Epidermal melanocyte (primary cell): ENCODE measurements at regions not wholly inside any gene's neighbourhood (a gene's known extent, or its start where the extent isn't known, plus 50 kb on each side); places are given as distances from the start of the nearest gene placed in this dataset.
"Not testable (repeated sequence)": the region's sequence is repeated elsewhere in the genome, so short reads cannot be mapped to it uniquely, and the experiment has no call there.

ENCODE experiments used
- DNase-seq: peaks from one replicate; pipeline ENCODE4 v3.0.0; 2011; ENCODE audit warnings: low spot score; ENCODE audit not compliant: insufficient read length

DNA sequence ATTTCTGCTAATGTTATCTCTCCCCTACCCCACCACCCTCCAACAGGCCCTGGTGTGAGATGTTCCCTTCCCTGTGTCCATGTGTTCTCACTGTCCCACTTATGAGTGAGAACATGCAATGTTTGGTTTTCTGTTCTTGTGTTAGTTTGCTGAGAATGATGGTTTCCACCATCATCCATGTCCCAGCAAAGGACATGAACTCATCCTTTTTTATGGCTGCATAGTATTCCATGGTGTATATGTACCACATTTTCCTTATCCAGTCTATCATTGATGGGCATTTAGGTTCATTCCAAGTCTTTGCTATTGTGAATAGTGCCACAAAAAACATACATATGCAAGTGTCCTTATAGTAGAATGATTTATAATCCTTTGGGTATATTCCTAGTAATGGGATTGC is 104.5 kb downstream of the ZNF33B start:
- DNase-seq: not testable (repeated sequence)

DNA sequence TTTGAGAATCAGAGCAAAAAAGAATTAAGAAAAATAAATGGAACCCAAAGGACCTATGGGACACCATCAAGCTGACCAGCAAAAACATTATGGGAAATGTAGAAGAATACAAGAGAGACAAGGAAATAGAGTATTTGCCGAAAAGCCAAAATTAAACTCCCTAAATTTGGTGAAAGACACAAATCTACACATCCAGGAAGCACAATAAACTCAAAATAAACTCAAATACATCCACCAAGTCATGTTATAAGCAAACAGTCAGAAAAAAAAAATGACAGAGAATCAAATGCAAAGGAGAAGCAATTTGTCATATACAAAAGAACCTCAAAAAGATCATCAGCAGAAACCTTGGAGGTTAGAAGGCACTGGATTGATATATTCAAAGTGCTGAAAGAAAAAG is 105.4 kb downstream of the ZNF33B start:
- DNase-seq: no peak

DNA sequence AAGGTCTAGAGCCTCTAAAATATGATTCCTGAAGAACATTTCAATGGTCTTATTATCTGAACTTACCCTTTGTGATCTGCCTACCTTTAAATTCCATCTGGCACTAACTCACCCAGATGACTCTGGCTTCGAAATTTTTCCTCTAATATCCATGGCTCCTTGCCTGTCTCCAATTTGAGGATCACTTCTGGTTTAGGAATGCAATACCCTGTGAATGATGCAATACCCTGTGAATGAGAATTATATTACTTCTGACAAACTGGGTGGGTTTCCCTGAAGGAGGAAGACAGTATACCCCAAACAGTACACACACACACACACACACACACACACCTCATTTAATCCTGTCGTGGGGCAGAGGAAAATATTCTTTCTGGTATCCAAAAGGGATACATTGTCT is 115.3 kb downstream of the ZNF33B start:
- DNase-seq: no peak

DNA sequence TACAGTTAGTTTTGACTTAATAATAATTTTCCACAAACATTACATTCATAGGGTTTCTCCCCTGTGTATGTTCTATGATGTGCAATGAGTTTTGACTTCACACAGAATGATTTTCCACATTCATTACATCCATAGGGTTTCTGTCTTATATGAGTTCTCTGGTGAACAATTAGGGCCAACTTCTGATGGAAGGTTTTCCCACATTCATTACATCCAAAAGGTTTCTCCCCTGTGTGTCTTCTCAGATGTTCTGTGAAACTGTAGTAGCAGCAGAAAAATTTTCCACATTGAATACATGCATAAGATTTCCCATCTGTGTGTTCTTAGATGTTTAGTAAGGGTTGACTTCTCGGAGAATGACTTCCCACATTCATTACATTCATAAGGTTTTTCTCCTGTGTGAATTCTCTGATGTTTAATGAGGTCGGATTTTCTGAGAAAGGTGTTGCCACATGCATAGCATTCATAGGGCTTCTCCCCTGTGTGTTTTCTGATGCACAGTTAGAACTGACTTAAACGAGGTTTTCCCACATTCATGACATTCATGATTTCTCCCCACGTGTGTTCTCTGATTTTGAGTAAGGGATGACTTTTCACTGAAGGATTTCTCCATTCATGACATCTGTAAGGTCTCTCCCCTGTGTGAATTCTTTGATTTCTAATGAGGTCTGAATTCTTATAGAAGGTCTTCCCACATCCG is 118.5 kb downstream of the ZNF33B start:
- no peak for DNase-seq

DNA sequence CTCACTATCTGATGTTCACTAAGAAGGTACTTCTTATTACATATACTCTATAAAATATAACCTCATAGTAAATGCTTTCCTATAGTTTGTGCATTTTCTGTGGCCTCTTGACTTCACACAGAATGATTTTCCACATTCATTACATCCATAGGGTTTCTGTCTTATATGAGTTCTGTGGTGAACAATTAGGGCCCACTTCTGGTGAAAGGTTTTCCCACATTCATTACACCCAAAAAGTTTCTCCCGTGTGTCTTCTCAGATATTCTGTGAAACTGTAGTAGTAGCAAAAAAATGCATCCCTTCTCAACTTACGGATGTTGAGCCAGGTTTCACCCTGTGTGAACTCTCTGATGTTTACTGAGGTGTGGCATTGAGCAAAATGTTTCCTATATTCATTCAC is 119.3 kb downstream of the ZNF33B start:
- DNase-seq: no peak

DNA sequence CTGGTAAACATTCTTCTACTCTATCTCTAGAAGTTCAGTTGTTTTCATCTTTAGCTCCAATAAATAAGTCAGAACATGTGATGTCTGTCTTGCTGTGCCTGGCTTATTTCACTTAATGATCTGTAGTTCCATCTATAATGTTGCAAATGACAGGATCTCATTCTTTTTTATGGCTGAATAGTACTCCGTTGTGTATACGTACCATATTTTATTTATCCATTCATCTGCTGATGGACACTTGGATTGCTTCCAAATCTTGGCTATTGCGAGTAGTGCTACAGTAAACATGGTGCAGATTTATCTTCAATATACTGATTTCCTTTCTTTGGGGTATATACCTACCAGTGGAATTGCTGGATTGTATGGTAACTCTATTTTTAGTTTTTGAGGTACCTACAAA is 124.4 kb downstream of the ZNF33B start:
- DNase-seq: no peak

DNA sequence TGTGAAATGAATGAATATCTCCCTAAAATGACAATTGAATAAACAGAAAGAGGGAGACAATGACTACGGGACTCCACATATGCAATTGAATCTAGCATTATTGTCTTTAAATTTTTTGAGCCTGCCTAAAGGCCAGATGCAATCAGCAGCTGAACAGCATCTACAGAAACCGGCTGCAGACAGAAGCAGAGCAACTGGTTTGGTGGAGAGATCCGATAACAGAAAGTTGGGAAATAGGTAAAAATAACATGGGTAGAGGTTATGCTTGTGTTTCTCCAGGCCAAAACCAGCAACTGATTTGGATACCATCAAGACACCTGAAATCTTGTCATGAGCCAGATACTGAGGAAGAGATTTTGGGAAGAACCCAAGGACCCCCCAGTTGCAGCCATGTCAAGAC is 146.6 kb downstream of the ZNF33B start:
- no peak for DNase-seq

DNA sequence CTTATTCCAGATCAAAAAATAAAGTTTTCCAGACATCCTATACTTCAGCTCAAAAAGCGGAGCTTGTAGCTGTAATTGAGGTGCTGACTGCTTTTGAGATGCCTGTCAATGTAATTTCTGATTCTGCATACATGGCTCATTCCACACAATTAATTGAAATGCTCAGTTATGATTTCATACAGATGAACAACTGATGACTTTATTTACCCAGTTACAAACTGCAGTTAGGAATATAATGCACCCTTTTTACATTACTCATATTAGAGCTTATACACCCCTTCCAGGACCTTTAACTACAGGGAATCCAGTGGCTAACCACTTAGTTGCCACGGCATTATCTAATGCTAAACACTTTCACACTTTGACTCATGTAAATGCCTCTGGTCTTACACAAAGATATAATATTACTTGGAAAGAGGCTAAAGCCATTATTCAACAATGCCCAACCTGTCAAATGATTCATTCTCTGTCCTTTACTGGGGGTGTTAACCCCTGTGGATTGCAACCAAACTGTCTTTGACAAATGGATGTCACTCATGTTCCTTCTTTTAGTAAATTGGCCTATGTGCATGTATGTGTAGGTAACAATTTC is 147.3 kb downstream of the ZNF33B start:
- DNase-seq: no peak

DNA sequence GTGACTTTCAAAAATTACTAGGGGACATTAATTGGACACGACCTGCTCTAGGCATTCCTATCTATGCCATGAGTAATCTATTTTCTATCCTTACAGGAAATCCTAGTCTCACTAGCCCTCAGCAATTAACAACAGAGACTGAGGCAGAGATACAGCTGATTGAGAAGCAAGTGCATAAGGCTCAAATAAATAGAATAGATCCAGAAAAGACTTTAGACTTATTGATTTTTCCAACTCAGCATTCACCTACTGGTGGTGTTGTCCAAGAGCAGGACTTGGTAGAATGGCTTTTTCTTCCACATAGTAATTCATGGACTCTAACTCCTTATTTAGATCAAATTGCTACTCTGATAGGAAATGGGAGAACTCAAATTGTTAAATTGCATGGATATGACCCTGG is 148.0 kb downstream of the ZNF33B start:
- DNase-seq: no peak

DNA sequence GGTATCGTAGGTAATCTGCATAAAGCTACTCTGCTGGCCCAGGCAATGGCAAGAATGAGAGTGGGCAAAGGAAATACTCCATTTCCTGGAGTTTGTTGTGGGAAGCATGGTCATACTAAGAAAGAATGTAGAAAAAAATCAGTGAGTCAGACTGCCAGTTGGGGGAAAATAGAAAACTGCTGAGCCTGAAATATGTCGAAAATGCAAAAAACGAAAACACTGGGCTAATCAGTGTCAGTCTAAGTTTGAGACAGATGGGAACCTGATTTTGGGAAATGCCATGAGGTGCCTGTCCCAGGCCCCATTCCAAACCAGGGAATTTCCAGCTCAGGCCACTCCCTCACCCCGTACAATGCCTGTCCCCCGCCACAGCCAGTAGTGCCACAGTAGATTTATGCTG is 150.0 kb downstream of the ZNF33B start:
- no peak for DNase-seq

DNA sequence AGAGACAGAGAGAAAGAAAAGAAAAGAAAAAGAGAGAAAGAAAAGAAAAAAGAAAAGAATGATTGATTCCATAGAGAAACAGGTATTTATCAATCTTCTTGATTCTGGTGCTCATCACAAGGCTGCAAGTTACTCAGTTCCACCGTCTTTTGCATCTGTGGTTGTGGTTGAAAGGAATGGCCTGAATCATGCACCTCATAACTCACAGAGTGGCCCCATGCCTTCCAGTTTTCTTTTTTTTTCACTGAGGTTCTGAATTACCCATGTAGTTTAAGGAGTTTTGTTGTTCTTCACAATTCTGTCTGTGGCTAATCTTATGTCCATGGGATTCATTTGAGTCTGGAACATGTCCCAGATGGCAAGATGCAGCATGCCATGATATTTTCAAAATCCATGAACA is 156.0 kb downstream of the ZNF33B start:
- DNase-seq: no peak

DNA sequence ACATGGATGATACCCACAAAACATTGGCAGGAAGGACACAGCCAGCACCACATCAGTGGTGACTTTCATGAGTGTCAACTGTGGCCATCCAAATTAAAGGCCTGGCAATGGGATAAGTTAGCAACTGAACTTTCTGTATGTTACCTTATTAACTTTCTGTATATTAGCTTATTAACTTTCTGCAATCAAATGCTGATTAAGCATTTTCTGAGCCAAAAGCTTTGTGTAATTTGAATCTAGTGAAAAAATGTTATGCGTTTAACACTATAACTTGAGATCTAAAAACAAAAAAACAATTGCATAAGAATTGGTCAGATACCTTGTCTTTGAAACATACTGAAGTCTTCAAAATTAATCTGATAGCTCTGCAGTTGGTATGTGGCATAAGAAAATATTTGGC is 159.3 kb downstream of the ZNF33B start:
- DNase-seq: no peak

DNA sequence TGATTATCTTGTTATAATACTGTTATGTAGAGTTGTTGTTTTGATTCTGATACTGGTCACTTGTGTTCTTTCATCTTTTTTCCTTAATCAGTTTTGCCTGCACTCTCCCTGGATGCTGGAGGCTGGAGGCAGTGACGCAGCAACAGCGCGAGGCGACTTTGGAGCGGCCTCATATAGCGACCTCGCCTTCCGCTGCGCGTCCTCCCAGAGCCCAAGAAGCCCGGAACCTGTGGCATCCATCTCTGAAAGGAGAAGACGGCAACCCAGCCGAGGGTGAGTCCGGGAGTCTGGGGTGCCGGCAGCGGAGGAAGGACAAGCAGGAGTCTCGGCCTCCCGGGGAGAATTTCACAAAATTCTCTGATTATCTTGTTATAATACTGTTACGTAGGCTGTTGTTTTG is 161.2 kb downstream of the ZNF33B start:
- DNase-seq: no peak

DNA sequence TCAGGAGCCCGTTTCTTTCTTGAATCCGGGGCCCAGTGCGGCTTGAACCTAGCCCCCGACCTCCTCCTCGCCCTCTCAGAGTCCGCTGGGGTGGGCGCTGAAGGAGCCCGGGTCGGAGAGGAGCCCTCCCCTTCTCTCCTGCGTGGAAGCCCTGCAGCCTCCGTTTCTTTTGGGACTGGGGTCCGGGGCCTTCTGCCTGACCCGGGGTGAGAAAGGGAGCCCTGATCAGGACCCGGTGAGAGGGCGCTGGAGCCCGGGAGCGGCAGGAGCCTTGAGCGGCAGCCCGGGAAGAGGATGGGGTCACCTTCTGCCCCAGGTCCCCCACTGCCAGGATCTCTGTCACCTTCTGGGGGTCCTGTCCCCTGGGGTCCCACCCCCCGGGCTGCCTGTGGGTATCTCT is 162.3 kb downstream of the ZNF33B start:
- no peak for DNase-seq

DNA sequence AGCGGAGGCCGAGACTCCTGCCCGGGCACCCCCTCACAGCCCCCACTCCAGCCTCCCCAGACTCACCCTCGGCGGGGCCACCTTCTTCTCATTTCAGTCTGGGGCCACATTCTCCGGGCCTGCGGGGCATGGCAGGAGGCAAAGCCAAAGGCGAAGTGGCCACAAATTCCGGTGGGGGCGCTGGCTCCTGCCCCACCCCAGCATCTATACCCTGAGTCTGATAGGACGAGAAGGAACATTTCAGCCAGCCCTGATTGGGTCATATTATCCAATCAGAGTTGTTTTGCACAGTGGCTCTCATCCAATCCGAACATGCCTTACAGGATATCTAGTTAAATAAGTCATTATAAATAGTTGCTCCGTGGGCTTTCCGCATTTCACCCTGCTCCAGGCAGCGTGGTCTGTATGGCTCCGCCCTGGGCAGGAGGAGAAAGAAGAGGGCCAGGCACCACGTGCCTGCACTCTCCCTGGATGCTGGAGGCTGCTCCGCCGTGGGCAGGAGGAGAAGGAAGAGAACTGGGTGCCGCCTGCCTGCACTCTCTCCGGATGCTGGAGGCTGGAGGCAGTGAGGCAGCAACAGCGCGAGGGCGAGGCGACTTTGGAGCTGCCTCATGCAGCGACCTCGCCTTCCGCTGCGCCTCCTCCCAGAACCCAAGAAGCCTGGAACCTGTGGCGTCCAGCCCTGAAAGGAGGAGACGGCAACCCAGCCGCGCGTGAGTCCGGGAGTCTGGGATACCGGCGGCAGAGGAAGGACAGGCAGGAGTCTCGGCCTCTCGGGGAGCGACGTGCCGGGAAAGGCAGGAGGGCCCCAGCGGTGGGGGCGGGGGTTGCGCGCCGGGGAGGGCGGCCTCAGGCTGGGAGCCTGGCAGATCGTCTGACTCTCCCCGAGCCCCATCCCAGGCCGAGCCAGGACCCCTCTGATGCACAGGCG is 162.9 kb downstream of the ZNF33B start:
- DNase-seq: no peak

DNA sequence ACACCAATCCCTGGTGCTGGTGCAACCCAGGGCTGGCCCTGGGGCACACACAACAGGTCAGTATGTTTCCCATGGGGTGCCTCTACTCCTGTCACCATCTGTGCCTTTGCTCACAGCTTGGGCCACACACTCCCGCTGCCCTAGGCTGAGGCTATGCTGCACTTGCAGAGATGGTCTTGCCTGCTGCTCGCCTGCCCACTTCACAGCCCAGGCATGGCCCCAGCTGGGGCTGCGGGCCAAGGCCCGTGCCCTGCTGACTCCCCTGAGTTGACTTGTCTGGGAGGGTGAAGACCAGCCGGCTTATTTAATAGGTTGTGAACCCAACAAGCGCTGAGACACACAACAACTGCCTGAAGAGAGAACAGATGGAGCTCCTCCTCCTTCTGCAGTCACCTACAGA is 184.1 kb downstream of the ZNF33B start:
- no peak for DNase-seq

DNA sequence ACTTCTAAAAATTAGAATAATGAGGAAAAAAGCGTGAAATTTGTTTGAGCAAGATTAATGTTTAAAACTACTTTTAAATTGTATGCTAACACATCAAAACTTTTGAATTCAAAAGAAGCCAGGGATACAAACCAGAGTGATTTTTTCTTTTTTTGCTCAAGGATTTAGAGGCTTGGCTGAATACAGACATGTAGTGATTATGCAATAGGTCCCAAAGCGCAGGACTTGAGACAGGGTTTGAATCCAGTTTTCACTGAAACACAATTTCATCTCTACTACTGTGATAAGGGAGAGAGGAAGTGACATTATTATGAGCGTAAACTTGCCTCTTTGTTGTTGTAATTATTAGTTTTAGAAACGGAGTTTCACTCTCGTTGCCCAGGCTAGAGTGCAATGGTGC is 207.3 kb downstream of the ZNF33B start:
- no peak for DNase-seq

DNA sequence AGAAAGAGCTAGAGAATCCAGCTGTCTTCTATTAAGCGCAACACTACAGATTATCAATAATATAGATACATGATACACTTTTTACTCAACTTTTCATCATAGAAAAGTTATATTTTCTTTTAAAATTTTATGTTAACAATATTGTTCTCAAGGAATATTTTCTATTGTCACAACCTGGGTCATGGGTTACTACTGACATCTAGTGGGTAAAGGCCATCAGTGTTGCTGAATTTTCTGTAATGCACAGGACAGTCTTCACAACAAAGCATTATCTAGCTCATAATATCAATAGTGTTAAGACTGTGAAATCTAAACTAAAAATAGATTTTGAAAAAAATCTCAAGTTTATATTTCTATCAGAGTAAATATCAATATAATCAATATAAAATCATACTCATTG is 209.8 kb downstream of the ZNF33B start:
- no peak for DNase-seq

DNA sequence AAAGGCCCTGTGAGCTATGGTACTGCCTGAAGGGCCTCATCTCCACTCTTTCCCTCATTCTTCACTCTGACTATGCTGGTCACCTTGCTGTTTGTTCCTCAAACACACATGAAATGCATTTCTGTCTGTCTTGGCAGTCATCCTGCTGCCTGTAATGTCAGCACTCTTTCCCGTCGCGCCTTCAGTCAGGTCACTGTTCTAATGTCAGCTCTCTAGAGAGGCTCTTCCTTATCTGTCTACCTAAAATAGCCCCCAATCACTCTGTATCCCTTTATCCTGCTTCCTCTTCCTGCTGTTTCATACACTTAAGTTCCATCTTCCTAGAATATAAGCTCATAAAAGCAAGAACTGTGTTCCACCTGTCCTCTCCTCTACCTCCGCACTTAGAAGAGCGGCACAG is 215.5 kb downstream of the ZNF33B start:
- no peak for DNase-seq

DNA sequence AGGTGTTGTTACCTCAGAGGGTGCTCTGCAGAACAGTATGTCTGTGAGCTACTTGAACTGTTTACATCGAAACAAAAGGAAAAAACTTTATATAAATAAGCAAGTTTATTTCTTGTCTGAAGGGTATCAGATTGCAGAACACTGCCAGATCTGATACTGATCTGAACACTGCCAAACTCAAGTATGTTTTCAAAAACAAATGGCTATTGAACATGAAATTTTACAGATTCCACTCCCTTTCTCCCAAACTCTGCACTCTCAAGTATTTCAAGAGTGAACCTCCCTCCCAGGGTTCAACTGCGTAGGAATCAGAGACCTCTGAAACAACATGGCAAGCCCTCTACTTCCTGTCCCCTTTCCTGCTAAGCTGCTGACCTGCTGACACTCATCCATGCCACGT is 216.6 kb downstream of the ZNF33B start:
- DNase-seq: no peak

DNA sequence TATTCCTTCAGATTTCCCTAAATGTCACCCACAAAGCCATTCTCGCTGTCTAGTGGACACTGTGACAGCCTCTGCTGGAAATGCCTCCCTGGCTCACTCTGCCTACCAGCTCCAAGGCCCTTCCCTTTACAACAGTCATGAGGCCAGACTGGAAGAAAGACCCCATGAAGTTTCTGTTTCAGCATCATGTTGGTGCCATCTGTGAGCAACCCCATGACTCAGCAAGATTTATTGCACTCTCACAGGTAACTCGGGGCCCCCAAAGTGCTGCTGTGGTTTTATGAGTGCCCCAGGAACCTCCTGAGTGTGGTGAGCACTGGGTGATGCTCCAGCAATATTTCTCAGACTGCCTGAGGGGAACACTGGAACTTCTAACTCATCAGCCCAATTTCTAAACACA is 218.6 kb downstream of the ZNF33B start:
- DNase-seq: no peak

DNA sequence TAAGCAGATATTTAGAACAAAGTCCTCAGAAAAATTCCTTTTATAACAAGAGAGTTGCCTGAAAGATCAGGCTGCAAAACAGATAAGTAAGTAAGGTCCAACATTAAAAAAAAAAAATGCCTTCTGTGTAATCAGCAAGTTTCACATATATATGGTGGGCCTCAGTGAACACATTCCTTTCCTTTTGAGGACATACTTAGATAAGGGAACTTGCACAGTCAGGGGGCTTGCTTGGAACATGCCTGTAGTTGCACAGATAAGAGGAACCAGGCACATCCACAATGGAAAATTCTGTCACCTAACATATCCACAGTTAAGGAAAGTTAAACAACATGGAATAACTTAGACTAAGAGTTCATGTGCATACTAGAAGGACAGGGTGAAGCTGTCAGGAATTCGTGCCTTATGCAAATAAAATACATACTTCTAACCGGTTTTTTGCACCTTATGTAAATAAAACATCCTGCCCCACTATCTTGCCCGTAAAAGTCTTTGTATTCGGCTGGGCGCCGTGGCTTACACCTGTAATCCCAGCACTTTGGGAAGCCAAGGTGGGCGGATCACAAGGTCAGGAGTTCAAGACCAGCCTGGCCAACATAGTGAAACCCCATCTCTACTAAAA is 257.3 kb downstream of the ZNF33B start:
- no peak for DNase-seq
